ENCODE measurements at regions not wholly inside any gene's neighbourhood (a gene's known extent, or its start where the extent isn't known, plus 50 kb on each side); places are given as distances from the start of the nearest gene placed in this dataset.

DNA sequence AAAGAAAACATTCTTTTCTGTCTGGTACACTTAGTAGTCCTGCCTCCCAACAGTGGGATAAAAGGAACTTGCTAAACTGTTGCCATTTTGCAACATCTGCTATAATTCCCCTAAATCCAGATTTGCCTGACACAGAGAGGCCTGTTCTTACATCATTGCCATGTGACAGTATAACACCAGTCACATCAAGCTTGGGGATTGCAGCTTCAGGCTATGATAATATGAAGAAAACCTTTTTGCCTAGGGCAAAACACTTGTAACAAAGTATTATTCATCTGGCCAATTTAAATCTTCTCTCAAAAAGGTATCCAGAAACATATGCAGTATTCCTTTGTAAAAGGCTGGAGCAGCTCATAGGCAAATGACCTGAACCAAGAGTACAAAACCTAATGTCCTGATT, 80.9 kb upstream of the OTX2 start:
- no peak for TF ChIP-seq POLR2A (IDR thresholded peaks at IDR 0.05)
- TF ChIP-seq, protein P1, sequence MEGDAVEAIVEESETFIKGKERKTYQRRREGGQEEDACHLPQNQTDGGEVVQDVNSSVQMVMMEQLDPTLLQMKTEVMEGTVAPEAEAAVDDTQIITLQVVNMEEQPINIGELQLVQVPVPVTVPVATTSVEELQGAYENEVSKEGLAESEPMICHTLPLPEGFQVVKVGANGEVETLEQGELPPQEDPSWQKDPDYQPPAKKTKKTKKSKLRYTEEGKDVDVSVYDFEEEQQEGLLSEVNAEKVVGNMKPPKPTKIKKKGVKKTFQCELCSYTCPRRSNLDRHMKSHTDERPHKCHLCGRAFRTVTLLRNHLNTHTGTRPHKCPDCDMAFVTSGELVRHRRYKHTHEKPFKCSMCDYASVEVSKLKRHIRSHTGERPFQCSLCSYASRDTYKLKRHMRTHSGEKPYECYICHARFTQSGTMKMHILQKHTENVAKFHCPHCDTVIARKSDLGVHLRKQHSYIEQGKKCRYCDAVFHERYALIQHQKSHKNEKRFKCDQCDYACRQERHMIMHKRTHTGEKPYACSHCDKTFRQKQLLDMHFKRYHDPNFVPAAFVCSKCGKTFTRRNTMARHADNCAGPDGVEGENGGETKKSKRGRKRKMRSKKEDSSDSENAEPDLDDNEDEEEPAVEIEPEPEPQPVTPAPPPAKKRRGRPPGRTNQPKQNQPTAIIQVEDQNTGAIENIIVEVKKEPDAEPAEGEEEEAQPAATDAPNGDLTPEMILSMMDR (IDR thresholded peaks at IDR 0.05): no peak
- no peak for TF ChIP-seq POLR2AphosphoS5 (IDR thresholded peaks at IDR 0.05)
